ENCODE measurements at regions not wholly inside any gene's neighbourhood (a gene's known extent, or its start where the extent isn't known, plus 50 kb on each side); places are given as distances from the start of the nearest gene placed in this dataset.

DNA sequence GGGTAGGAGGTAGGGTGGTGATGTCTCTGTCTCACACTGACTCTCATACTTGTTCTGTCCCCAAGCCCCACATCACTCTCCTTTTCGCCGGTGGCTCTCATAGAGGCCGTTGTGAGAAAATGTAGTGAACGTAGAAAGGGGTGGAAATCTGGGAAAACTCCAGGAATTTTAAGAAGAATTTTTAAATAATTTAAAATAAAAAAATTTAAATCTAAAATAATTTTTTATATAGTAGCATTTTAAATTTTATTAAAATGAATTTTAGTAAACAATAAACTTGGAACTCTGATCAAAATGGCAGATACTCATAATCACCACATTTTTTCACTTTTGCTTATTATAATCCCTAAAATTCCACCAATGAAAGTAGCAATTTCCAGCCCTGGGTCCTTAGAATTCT, 473.6 kb upstream of the ZFHX3 start:
- DNase-seq (ENCODE audit: low spot score), result no peak
- in situ Hi-C loops (cut with MboI; ENCODE audit: low pct_unique_long_range_greater_than_20kb, low sequenced_read_pairs, unreplicated experiment), result no loop called here
- TF ChIP-seq, protein P1, sequence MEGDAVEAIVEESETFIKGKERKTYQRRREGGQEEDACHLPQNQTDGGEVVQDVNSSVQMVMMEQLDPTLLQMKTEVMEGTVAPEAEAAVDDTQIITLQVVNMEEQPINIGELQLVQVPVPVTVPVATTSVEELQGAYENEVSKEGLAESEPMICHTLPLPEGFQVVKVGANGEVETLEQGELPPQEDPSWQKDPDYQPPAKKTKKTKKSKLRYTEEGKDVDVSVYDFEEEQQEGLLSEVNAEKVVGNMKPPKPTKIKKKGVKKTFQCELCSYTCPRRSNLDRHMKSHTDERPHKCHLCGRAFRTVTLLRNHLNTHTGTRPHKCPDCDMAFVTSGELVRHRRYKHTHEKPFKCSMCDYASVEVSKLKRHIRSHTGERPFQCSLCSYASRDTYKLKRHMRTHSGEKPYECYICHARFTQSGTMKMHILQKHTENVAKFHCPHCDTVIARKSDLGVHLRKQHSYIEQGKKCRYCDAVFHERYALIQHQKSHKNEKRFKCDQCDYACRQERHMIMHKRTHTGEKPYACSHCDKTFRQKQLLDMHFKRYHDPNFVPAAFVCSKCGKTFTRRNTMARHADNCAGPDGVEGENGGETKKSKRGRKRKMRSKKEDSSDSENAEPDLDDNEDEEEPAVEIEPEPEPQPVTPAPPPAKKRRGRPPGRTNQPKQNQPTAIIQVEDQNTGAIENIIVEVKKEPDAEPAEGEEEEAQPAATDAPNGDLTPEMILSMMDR (IDR thresholded peaks at IDR 0.05; ENCODE audit: extremely low read depth, insufficient read depth, missing control alignments), result no peak

DNA sequence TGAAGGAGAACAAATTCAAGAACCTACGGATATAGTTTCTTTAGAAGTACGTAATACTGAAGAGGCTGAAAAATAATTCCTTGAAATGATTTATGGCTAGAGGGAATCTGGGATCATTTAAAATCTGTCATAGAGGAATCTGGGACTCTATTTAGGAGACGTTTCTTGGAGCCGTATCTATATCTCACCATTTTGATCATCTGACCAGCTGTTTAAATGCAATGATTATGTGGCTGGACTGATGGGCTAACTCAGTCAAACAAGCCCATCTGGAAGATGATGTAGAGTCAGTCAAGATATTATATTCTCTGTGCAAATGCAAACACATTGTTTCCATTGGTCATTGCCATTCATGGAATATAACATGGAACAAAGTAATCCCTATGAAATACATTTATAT, 467.7 kb upstream of the ZFHX3 start:
- TF ChIP-seq, protein P1 (IDR thresholded peaks at IDR 0.05; ENCODE audit: extremely low read depth, insufficient read depth, missing control alignments), result no peak
- DNase-seq (ENCODE audit: low spot score), result no peak
- in situ Hi-C loops (cut with MboI; ENCODE audit: low pct_unique_long_range_greater_than_20kb, low sequenced_read_pairs, unreplicated experiment), result no loop called here

DNA sequence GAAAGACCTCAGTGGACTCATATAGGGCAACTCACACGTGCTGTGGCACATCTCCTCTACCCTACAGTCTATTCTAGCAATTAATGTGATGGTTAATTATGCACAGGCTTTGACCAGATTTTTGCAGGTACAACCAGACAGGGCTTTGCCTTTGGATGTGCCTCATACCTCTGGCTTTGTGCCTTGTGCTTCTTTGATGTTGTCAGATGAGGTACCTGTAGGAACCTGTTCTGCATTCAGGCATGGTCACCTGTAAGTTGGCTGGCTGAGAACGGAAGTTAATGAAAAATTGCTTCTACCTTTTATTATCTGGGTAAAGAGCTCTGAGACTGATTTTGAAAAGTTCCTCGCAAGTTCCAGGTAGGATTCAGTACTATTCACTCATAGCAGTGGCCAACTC, 462.9 kb upstream of the ZFHX3 start:
- in situ Hi-C loops (cut with MboI; ENCODE audit: low pct_unique_long_range_greater_than_20kb, low sequenced_read_pairs, unreplicated experiment), result no loop called here
- no peak for DNase-seq (ENCODE audit: low spot score)
- TF ChIP-seq, protein P1 (IDR thresholded peaks at IDR 0.05; ENCODE audit: extremely low read depth, insufficient read depth, missing control alignments), result no peak

DNA sequence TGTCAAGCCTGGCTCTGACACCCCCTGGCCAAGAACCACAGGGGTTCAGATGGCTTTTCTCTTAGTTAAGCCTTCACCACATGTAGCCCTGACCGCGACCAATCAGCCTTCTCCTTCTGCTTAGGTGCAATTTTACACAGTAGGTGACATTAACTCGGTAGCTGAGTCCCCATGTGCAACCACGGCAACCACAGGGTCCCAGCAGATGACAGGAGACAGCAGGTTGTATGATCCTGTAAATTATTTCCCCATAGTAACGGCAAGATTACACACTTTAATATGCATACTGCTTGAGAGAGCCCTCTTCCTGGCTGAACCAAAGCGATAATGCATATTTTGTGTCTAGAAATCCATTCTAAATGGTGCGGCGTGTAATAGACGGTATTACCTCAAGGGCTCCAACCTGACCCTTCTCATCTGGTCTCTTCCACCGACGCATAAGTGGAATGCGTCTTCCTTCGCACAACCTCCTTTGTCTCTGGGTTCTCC, 458.7 kb upstream of the ZFHX3 start:
- DNase-seq (ENCODE audit: low spot score), result no peak
- TF ChIP-seq, protein P1 (IDR thresholded peaks at IDR 0.05; ENCODE audit: extremely low read depth, insufficient read depth, missing control alignments), result no peak

DNA sequence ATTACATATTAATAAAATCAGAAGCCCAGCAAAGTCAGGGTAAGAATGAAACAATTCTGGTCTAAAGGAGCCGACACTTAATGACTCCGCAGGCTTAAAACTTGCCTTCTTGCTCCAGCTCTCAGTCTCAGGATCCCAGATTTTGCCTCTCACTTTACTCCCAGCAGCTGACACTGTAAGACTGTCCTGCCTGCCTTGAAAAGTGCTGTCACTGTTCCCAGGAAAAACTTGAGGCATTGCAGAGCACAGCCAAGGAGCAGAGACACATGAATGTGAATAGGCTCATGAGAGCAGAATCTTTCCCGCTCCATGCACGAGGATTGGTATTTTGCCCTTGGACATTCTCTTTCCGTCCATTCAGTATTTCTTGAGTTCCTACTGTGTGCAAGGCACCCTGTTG, 457.6 kb upstream of the ZFHX3 start:
- TF ChIP-seq, protein P1 (IDR thresholded peaks at IDR 0.05; ENCODE audit: extremely low read depth, insufficient read depth, missing control alignments), result no peak
- in situ Hi-C loops (cut with MboI; ENCODE audit: low pct_unique_long_range_greater_than_20kb, low sequenced_read_pairs, unreplicated experiment), result no loop called here
- no peak for DNase-seq (ENCODE audit: low spot score)

More for the DNA sequence above, 458.7 kb upstream of the ZFHX3 start:
- in situ Hi-C loops (cut with MboI; ENCODE audit: low pct_unique_long_range_greater_than_20kb, low sequenced_read_pairs, unreplicated experiment), result no loop called here

DNA sequence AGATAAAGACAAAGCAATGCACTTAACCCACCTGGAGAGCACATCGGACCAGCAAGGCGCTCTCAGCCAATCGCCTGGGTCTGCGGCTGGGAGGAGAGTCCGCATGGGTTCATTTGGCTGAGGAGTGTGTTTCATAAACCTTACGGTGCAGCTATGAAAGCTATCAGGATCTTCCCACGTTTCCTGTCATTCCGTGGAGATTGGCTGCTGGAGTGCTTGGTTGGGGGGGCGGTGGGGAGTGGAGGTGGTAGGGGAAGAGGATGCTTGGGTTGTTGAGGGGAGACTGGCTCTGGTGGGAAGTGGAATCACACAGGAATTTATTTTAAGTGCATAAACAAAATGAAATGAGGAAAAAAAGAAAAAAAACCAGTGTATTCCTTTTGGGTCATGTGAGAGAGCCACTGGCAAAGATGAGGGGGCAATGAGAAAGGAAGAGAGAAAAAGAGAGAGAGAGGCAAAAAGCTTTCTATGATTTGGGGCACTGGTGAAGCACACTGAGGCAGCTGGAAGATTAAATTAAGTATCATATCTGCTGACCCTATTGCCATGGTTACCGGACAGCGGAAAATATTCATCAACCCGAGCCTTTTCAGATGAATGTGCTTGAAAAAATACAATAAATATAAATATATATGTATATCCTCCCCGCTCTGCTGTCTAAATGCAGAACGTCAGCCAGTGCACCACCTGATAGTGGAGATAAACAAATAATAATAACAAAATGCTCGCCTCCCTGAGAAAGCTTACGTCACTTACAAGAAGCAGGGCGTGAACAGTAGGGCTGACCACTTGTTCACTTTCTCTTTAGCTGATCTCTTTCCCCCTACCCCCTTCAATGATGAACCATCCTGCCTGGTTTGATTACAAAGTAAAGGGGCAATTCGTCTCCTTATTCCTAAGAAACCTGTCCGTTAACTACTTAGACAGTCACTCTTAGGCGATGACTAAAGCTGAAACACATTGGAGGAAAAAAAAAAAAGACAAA, 457.0 kb upstream of the ZFHX3 start:
- TF ChIP-seq, protein P1 (IDR thresholded peaks at IDR 0.05; ENCODE audit: extremely low read depth, insufficient read depth, missing control alignments), result no peak
- DNase-seq (ENCODE audit: low spot score), result no peak
- in situ Hi-C loops (cut with MboI; ENCODE audit: low pct_unique_long_range_greater_than_20kb, low sequenced_read_pairs, unreplicated experiment), result no loop called here

Data from GM13977 (cell line).